ENCODE measurements at regions not wholly inside any gene's neighbourhood (a gene's known extent, or its start where the extent isn't known, plus 50 kb on each side); places are given as distances from the start of the nearest gene placed in this dataset.

- TF ChIP-seq CDX4 (CRISPR knock-in tag; IDR thresholded peaks at IDR 0.05; ENCODE audit: borderline replicate concordance): no peak
- TF ChIP-seq E2F5 (CRISPR knock-in tag; IDR thresholded peaks at IDR 0.05): no peak
- no peak for TF ChIP-seq CTCF (IDR thresholded peaks at IDR 0.05)
- no peak for TF ChIP-seq ATF3 (CRISPR knock-in tag; conservative IDR thresholded peaks at IDR 0.05)
- TF ChIP-seq NFE2L1 (CRISPR knock-in tag; IDR thresholded peaks at IDR 0.05): no peak
- TF ChIP-seq IRF2 (CRISPR knock-in tag; IDR thresholded peaks at IDR 0.05; ENCODE audit: borderline replicate concordance, low read depth): no peak
- TF ChIP-seq E2F4 (CRISPR knock-in tag; IDR thresholded peaks at IDR 0.05; ENCODE audit: borderline replicate concordance, low read depth): no peak
- no peak for TF ChIP-seq ATF6 (CRISPR knock-in tag; IDR thresholded peaks at IDR 0.05)
Measured at GRCh38 chr6:95681736-95682135, 104.4 kb downstream of the MANEA start.
